Astrocyte of the cerebellum (primary cell): ENCODE measurements at regions not wholly inside any gene's neighbourhood (a gene's known extent, or its start where the extent isn't known, plus 50 kb on each side); places are given as distances from the start of the nearest gene placed in this dataset.

Experiments
- DNase-seq: peaks from one replicate; pipeline ENCODE4 v3.0.0-alpha.2; 2011; ENCODE audit warnings: low read depth
- H3K4me3 ChIP-seq: 2 replicates; pipeline ENCODE4 v1.5.1; 2011; ENCODE audit warnings: mild to moderate bottlenecking, low read depth, low read length, moderate library complexity
- CTCF ChIP-seq: IDR thresholded peaks from 2 replicates; pipeline ENCODE4 v1.5.1; 2012; ENCODE audit warnings: low read length, low read depth, moderate library complexity, mild to moderate bottlenecking; ENCODE audit errors: missing control alignments
- in situ Hi-C: cut with HindIII; loops from 2 replicates; pipeline ENCODE4 v1.10.0; 2017; ENCODE audit warnings: low sequenced_read_pairs

- no peak for TF ChIP-seq CTCF
- no peak overlapping the region for H3K4me3 ChIP-seq
- peak; percentile 5 for DNase-seq
- in situ Hi-C loops: no loop called here
Observed at GRCh38 chr12:91852634-91853033, 293.0 kb downstream of the BTG1 start.

GRCh38 chr12:91851741-91852477 lies 293.7 kb downstream of the BTG1 start:
- no peak overlapping the region for H3K4me3 ChIP-seq
- in situ Hi-C loops: no loop called here
- no peak for TF ChIP-seq CTCF
- no peak for DNase-seq

GRCh38 chr12:91846466-91847055 lies 299.1 kb downstream of the BTG1 start:
- in situ Hi-C loops: no loop called here
- no peak for TF ChIP-seq CTCF
- H3K4me3 ChIP-seq: no peak overlapping the region
- DNase-seq: no peak

GRCh38 chr12:91845365-91845764 lies 300.3 kb downstream of the BTG1 start:
- in situ Hi-C loops: no loop called here
- TF ChIP-seq CTCF: no peak
- no peak for DNase-seq
- H3K4me3 ChIP-seq: no peak overlapping the region

- H3K4me3 ChIP-seq: no peak overlapping the region
- in situ Hi-C loops: no loop called here
Observed at GRCh38 chr12:91841822-91842221, 303.8 kb downstream of the BTG1 start.

GRCh38 chr12:91836696-91837095 lies 308.9 kb downstream of the BTG1 start:
- in situ Hi-C loops: no loop called here
- TF ChIP-seq CTCF: no peak
- H3K4me3 ChIP-seq: no peak overlapping the region
- DNase-seq: no peak

More at GRCh38 chr12:91841822-91842221, 303.8 kb downstream of the BTG1 start:
- no peak for DNase-seq
- no peak for TF ChIP-seq CTCF
